GM23338 (cell line): ENCODE measurements at regions not wholly inside any gene's neighbourhood (a gene's known extent, or its start where the extent isn't known, plus 50 kb on each side); places are given as distances from the start of the nearest gene placed in this dataset.

Experiments used
- ATAC-seq: fragments of 200-7000 bp; cut with Tn5 transposase; 3 replicates; pipeline ENCODE4 v1.9.1; 2020
- DNase-seq: peaks from one replicate; pipeline ENCODE4 v3.0.0-alpha.2; 2015; ENCODE audit warnings: low spot score
- H2AFZ ChIP-seq: fragments of 200-600 bp; sonication (generic); 2 replicates; pipeline ENCODE4 v1.8.0; 2016; ENCODE audit warnings: antibody characterized with exemption, mild to moderate bottlenecking, moderate library complexity
- H3F3A ChIP-seq: fragments of 200-600 bp; sonication (generic); replicated peaks from 2 replicates; pipeline ENCODE4 v1.8.0; 2017; ENCODE audit warnings: antibody characterized with exemption, mixed run types, low read depth
- H3K27ac ChIP-seq: fragments of 200-600 bp; sonication (generic); 2 replicates; pipeline ENCODE4 v1.6.1; 2016; ENCODE audit warnings: low read depth
- H3K27me3 ChIP-seq: fragments of 200-600 bp; sonication (generic); 2 replicates; pipeline ENCODE4 v1.8.0; 2016; ENCODE audit warnings: mild to moderate bottlenecking, mixed run types, moderate library complexity; ENCODE audit not compliant: insufficient read depth
- H3K36me3 ChIP-seq: fragments of 200-600 bp; sonication (generic); 2 replicates; pipeline ENCODE4 v1.8.0; 2016; ENCODE audit warnings: mild to moderate bottlenecking; ENCODE audit not compliant: insufficient read depth
- H3K4me1 ChIP-seq: fragments of 200-600 bp; sonication (generic); 2 replicates; pipeline ENCODE4 v1.8.0; 2016; ENCODE audit warnings: mild to moderate bottlenecking, moderate library complexity; ENCODE audit not compliant: insufficient read depth
- H3K4me2 ChIP-seq: fragments of 200-600 bp; sonication (generic); 2 replicates; pipeline ENCODE4 v1.7.1; 2017; ENCODE audit warnings: mixed run types
- H3K4me3 ChIP-seq: fragments of 200-600 bp; sonication (generic); 2 replicates; pipeline ENCODE4 v1.6.1; 2016; ENCODE audit warnings: mixed run types
- H3K79me2 ChIP-seq: fragments of 200-600 bp; sonication (generic); replicated peaks from 2 replicates; pipeline ENCODE4 v1.8.0; 2017; ENCODE audit warnings: mild to moderate bottlenecking; ENCODE audit not compliant: insufficient read depth
- H3K9me2 ChIP-seq: fragments of 200-600 bp; sonication (generic); 2 replicates; pipeline ENCODE4 v1.8.0; 2017; ENCODE audit not compliant: insufficient read depth
- H4K20me1 ChIP-seq: fragments of 200-600 bp; sonication (generic); replicated peaks from 2 replicates; pipeline ENCODE4 v1.8.0; 2017; ENCODE audit warnings: mild to moderate bottlenecking; ENCODE audit not compliant: insufficient read depth
- H3K27ac Mint-ChIP-seq: 2 replicates; pipeline ENCODE4 v1.8.0; 2020; ENCODE audit warnings: inconsistent platforms, mild to moderate bottlenecking, moderate library complexity, mixed read lengths
- H3K27me3 Mint-ChIP-seq: 3 replicates; pipeline ENCODE4 v1.8.0; 2022; ENCODE audit warnings: low read depth, mild to moderate bottlenecking, moderate library complexity, mixed read lengths, inconsistent platforms; ENCODE audit not compliant: insufficient read depth, poor library complexity
- H3K36me3 Mint-ChIP-seq: 3 replicates; pipeline ENCODE4 v1.8.0; 2021; ENCODE audit warnings: low read depth, mild to moderate bottlenecking, inconsistent platforms, moderate library complexity, mixed read lengths
- H3K4me1 Mint-ChIP-seq: 3 replicates; pipeline ENCODE4 v1.8.0; 2020; ENCODE audit warnings: mild to moderate bottlenecking, inconsistent platforms, mixed read lengths
- H3K4me3 Mint-ChIP-seq: 3 replicates; pipeline ENCODE4 v1.8.0; 2021; ENCODE audit warnings: moderate library complexity, mild to moderate bottlenecking, inconsistent platforms, mixed read lengths
- H3K9me3 Mint-ChIP-seq: 3 replicates; pipeline ENCODE4 v1.8.0; 2020; ENCODE audit warnings: moderate library complexity, mild to moderate bottlenecking, inconsistent platforms, mixed read lengths
- CREB1 ChIP-seq: fragments of 250-450 bp; sonication (Bioruptor Pico); IDR thresholded peaks from 2 replicates; pipeline ENCODE4 v1.5.0; 2020; ENCODE audit warnings: low read depth, mild to moderate bottlenecking, moderate library complexity
- EZH2 ChIP-seq: fragments of 200-600 bp; sonication (generic); IDR thresholded peaks from one replicate; pipeline ENCODE4 v1.8.0; 2017; ENCODE audit warnings: antibody characterized with exemption, mild to moderate bottlenecking, low read depth; ENCODE audit not compliant: unreplicated experiment
- EZH2phosphoT487 ChIP-seq: fragments of 200-600 bp; sonication (generic); IDR thresholded peaks from one replicate; pipeline ENCODE4 v1.8.1; 2018; ENCODE audit warnings: antibody characterized with exemption; ENCODE audit not compliant: unreplicated experiment
- JUNB ChIP-seq: IDR thresholded peaks from one replicate; pipeline ENCODE4 v1.6.1; 2016; ENCODE audit warnings: antibody characterized with exemption; ENCODE audit not compliant: unreplicated experiment
- NANOG ChIP-seq: IDR thresholded peaks from 2 replicates; pipeline ENCODE4 v1.6.1; 2016; ENCODE audit warnings: antibody characterized with exemption, borderline replicate concordance
- POLR2AphosphoS5 ChIP-seq: IDR thresholded peaks from 2 replicates; pipeline ENCODE4 v1.6.1; 2016; ENCODE audit warnings: antibody characterized with exemption, low read depth
- STAT1 ChIP-seq: IDR thresholded peaks from one replicate; pipeline ENCODE4 v1.6.1; 2016; ENCODE audit warnings: antibody characterized with exemption; ENCODE audit not compliant: unreplicated experiment
- ZNF114 ChIP-seq: fragments of 250-450 bp; sonication (Bioruptor Pico); IDR thresholded peaks from 2 replicates; pipeline ENCODE4 v1.5.0; 2020; ENCODE audit warnings: mild to moderate bottlenecking, moderate library complexity
- ZNF331 ChIP-seq: fragments of 250-450 bp; sonication (Bioruptor Pico); IDR thresholded peaks from 2 replicates; pipeline ENCODE4 v1.5.0; 2020; ENCODE audit warnings: low read depth, mild to moderate bottlenecking, moderate library complexity
- TF ChIP-seq, protein P1 (sequence below), 2 experiments: fragments of 200-600 bp in 1 of 2; sonication (generic) in 1 of 2; conservative IDR thresholded peaks; 2 replicates each; pipeline versions ENCODE4 v1.5.1 to v1.6.1; 2016 to 2017; ENCODE audit warnings: antibody characterized with exemption in 2 of 2, low read depth in 2 of 2, mild to moderate bottlenecking in 2 of 2, moderate library complexity in 1 of 2
- TF ChIP-seq, protein P2 (sequence below): fragments of 250-450 bp; sonication (Bioruptor Pico); IDR thresholded peaks from 2 replicates; pipeline ENCODE4 v1.5.0; 2020; ENCODE audit warnings: mild to moderate bottlenecking, moderate library complexity
- TF ChIP-seq, protein P3 (sequence below): IDR thresholded peaks from one replicate; pipeline ENCODE4 v1.6.1; 2018; ENCODE audit warnings: antibody characterized with exemption; ENCODE audit not compliant: unreplicated experiment
- TF ChIP-seq, protein P4 (sequence below): IDR thresholded peaks from 2 replicates; pipeline ENCODE4 v1.6.1; 2016; ENCODE audit warnings: antibody characterized with exemption

- no peak overlapping the region for H2AFZ ChIP-seq
- no peaks in the 10 kb centered on the region for H3F3A ChIP-seq
- peaks cover 2% of the 10 kb centered on the region; the same call in 1 of the 2 replicates for H3K9me2 ChIP-seq
- Mint-ChIP-seq H3K4me3 (no peak overlapping the region), H3K36me3 (peaks cover 6% of the 10 kb centered on the region; the same call in 1 of the 3 replicates), H3K27me3 (no peaks in the 10 kb centered on the region), H3K9me3 (peaks cover 21% of the 10 kb centered on the region), H3K27ac (no peak overlapping the region), H3K4me1 (peaks cover 15% of the 10 kb centered on the region)
- ATAC-seq (no peak), DNase-seq (no peak)
- H3K4me3 ChIP-seq, result no peak overlapping the region
- TF ChIP-seq ZNF114, result no peak
- TF ChIP-seq JUNB, result no peak
- no peak for TF ChIP-seq POLR2AphosphoS5
- TF ChIP-seq, protein P1, sequence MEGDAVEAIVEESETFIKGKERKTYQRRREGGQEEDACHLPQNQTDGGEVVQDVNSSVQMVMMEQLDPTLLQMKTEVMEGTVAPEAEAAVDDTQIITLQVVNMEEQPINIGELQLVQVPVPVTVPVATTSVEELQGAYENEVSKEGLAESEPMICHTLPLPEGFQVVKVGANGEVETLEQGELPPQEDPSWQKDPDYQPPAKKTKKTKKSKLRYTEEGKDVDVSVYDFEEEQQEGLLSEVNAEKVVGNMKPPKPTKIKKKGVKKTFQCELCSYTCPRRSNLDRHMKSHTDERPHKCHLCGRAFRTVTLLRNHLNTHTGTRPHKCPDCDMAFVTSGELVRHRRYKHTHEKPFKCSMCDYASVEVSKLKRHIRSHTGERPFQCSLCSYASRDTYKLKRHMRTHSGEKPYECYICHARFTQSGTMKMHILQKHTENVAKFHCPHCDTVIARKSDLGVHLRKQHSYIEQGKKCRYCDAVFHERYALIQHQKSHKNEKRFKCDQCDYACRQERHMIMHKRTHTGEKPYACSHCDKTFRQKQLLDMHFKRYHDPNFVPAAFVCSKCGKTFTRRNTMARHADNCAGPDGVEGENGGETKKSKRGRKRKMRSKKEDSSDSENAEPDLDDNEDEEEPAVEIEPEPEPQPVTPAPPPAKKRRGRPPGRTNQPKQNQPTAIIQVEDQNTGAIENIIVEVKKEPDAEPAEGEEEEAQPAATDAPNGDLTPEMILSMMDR (conservative IDR thresholded peaks at IDR 0.05; ENCODE audit: low read depth in 2 of 2), result no peak
- no peak for TF ChIP-seq EZH2phosphoT487
- TF ChIP-seq EZH2, result no peak
- TF ChIP-seq, protein P2, sequence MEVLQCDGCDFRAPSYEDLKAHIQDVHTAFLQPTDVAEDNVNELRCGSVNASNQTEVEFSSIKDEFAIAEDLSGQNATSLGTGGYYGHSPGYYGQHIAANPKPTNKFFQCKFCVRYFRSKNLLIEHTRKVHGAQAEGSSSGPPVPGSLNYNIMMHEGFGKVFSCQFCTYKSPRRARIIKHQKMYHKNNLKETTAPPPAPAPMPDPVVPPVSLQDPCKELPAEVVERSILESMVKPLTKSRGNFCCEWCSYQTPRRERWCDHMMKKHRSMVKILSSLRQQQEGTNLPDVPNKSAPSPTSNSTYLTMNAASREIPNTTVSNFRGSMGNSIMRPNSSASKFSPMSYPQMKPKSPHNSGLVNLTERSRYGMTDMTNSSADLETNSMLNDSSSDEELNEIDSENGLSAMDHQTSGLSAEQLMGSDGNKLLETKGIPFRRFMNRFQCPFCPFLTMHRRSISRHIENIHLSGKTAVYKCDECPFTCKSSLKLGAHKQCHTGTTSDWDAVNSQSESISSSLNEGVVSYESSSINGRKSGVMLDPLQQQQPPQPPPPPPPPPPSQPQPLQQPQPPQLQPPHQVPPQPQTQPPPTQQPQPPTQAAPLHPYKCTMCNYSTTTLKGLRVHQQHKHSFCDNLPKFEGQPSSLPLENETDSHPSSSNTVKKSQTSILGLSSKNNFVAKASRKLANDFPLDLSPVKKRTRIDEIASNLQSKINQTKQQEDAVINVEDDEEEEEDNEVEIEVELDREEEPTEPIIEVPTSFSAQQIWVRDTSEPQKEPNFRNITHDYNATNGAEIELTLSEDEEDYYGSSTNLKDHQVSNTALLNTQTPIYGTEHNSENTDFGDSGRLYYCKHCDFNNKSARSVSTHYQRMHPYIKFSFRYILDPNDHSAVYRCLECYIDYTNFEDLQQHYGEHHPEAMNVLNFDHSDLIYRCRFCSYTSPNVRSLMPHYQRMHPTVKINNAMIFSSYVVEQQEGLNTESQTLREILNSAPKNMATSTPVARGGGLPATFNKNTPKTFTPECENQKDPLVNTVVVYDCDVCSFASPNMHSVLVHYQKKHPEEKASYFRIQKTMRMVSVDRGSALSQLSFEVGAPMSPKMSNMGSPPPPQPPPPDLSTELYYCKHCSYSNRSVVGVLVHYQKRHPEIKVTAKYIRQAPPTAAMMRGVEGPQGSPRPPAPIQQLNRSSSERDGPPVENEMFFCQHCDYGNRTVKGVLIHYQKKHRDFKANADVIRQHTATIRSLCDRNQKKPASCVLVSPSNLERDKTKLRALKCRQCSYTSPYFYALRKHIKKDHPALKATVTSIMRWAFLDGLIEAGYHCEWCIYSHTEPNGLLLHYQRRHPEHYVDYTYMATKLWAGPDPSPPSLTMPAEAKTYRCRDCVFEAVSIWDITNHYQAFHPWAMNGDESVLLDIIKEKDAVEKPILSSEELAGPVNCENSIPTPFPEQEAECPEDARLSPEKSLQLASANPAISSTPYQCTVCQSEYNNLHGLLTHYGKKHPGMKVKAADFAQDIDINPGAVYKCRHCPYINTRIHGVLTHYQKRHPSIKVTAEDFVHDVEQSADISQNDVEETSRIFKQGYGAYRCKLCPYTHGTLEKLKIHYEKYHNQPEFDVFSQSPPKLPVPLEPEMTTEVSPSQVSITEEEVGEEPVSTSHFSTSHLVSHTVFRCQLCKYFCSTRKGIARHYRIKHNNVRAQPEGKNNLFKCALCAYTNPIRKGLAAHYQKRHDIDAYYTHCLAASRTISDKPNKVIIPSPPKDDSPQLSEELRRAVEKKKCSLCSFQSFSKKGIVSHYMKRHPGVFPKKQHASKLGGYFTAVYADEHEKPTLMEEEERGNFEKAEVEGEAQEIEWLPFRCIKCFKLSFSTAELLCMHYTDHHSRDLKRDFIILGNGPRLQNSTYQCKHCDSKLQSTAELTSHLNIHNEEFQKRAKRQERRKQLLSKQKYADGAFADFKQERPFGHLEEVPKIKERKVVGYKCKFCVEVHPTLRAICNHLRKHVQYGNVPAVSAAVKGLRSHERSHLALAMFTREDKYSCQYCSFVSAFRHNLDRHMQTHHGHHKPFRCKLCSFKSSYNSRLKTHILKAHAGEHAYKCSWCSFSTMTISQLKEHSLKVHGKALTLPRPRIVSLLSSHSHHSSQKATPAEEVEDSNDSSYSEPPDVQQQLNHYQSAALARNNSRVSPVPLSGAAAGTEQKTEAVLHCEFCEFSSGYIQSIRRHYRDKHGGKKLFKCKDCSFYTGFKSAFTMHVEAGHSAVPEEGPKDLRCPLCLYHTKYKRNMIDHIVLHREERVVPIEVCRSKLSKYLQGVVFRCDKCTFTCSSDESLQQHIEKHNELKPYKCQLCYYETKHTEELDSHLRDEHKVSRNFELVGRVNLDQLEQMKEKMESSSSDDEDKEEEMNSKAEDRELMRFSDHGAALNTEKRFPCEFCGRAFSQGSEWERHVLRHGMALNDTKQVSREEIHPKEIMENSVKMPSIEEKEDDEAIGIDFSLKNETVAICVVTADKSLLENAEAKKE, result no peak
- TF ChIP-seq, protein P3, sequence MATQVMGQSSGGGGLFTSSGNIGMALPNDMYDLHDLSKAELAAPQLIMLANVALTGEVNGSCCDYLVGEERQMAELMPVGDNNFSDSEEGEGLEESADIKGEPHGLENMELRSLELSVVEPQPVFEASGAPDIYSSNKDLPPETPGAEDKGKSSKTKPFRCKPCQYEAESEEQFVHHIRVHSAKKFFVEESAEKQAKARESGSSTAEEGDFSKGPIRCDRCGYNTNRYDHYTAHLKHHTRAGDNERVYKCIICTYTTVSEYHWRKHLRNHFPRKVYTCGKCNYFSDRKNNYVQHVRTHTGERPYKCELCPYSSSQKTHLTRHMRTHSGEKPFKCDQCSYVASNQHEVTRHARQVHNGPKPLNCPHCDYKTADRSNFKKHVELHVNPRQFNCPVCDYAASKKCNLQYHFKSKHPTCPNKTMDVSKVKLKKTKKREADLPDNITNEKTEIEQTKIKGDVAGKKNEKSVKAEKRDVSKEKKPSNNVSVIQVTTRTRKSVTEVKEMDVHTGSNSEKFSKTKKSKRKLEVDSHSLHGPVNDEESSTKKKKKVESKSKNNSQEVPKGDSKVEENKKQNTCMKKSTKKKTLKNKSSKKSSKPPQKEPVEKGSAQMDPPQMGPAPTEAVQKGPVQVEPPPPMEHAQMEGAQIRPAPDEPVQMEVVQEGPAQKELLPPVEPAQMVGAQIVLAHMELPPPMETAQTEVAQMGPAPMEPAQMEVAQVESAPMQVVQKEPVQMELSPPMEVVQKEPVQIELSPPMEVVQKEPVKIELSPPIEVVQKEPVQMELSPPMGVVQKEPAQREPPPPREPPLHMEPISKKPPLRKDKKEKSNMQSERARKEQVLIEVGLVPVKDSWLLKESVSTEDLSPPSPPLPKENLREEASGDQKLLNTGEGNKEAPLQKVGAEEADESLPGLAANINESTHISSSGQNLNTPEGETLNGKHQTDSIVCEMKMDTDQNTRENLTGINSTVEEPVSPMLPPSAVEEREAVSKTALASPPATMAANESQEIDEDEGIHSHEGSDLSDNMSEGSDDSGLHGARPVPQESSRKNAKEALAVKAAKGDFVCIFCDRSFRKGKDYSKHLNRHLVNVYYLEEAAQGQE, result no peak
- TF ChIP-seq CREB1 (CRISPR knock-in tag), result no peak
- TF ChIP-seq, protein P4, sequence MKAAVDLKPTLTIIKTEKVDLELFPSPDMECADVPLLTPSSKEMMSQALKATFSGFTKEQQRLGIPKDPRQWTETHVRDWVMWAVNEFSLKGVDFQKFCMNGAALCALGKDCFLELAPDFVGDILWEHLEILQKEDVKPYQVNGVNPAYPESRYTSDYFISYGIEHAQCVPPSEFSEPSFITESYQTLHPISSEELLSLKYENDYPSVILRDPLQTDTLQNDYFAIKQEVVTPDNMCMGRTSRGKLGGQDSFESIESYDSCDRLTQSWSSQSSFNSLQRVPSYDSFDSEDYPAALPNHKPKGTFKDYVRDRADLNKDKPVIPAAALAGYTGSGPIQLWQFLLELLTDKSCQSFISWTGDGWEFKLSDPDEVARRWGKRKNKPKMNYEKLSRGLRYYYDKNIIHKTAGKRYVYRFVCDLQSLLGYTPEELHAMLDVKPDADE, result no peak
- TF ChIP-seq STAT1, result no peak
- no peak for TF ChIP-seq ZNF331 (CRISPR knock-in tag)
- TF ChIP-seq NANOG, result no peak
- H3K4me1 ChIP-seq, result no peaks in the 10 kb centered on the region
- H3K27me3 ChIP-seq, result no peaks in the 10 kb centered on the region
- no peak overlapping the region for H3K4me2 ChIP-seq
- no peaks in the 10 kb centered on the region for H3K79me2 ChIP-seq
- H3K27ac ChIP-seq, result no peak overlapping the region
- no peaks in the 10 kb centered on the region; the same call in 1 of the 2 replicates for H3K36me3 ChIP-seq
- H4K20me1 ChIP-seq, result no peaks in the 10 kb centered on the region
These were observed 319.3 kb downstream of the TLE1 start for GRCh38 chr9:81370096-81370495.
